Liver (tissue), 8 donors: ENCODE measurements at regions not wholly inside any gene's neighbourhood (a gene's known extent, or its start where the extent isn't known, plus 50 kb on each side); places are given as distances from the start of the nearest gene placed in this dataset.

ENCODE experiments used
- DNase-seq: peaks from one replicate; pipeline ENCODE4 v3.0.0-alpha.2; 2017; ENCODE audit warnings: low spot score
- H3K27ac ChIP-seq, 2 donors: one replicate each; pipeline ENCODE4 v1.7.0; 2013; ENCODE audit warnings: inconsistent platforms in 2 of 2, low read length in 2 of 2, control low read depth in 1 of 2, low read depth in 1 of 2, mild to moderate bottlenecking in 1 of 2
- H3K27me3 ChIP-seq, 4 donors: one replicate each; pipeline versions ENCODE4 v1.6.1 to v1.7.0; 2013; ENCODE audit warnings: low read length in 3 of 4, inconsistent platforms in 1 of 4, mild to moderate bottlenecking in 1 of 4, moderate library complexity in 1 of 4; ENCODE audit not compliant: control insufficient read depth in 4 of 4, insufficient read depth in 4 of 4
- H3K36me3 ChIP-seq, 4 donors: one replicate each; pipeline versions ENCODE4 v1.6.1 to v1.7.0; 2013; ENCODE audit warnings: low read length in 3 of 4, mild to moderate bottlenecking in 3 of 4, low read depth in 1 of 4, moderate library complexity in 1 of 4; ENCODE audit not compliant: control insufficient read depth in 4 of 4, insufficient read depth in 3 of 4
- H3K4me1 ChIP-seq, 4 donors: one replicate each; pipeline versions ENCODE4 v1.6.1 to v1.7.0; 2013; ENCODE audit warnings: low read length in 3 of 4, mild to moderate bottlenecking in 3 of 4, moderate library complexity in 1 of 4; ENCODE audit not compliant: control insufficient read depth in 4 of 4, insufficient read depth in 4 of 4
- H3K4me3 ChIP-seq, 3 donors: one replicate each; pipeline versions ENCODE4 v1.6.1 to v1.7.0; 2013; ENCODE audit warnings: low read length in 3 of 3, control low read depth in 1 of 3, low read depth in 1 of 3, mild to moderate bottlenecking in 1 of 3
- H3K9ac ChIP-seq, 2 donors: one replicate each; pipeline ENCODE4 v1.7.0; 2013; ENCODE audit warnings: low read length in 2 of 2, mild to moderate bottlenecking in 2 of 2, moderate library complexity in 2 of 2, control low read depth in 1 of 2, low read depth in 1 of 2
- H3K9me3 ChIP-seq, 4 donors: one replicate each; pipeline versions ENCODE4 v1.6.1 to v1.7.0; 2013; ENCODE audit warnings: low read length in 3 of 4; ENCODE audit not compliant: control insufficient read depth in 4 of 4
- ATF3 ChIP-seq: IDR thresholded peaks from 2 replicates; pipeline ENCODE4 v1.6.1; 2016; ENCODE audit warnings: antibody characterized with exemption
- CTCF ChIP-seq: fragments of 150-350 bp; IDR thresholded peaks from 2 replicates; pipeline ENCODE4 v1.5.1; 2017; ENCODE audit warnings: improper control_type of control experiment, low read depth, low read length; ENCODE audit not compliant: missing input control
- EGR1 ChIP-seq, 2 donors: IDR thresholded peaks; 2 replicates each; pipeline ENCODE4 v1.6.1; 2016 to 2018; ENCODE audit warnings: antibody characterized with exemption in 2 of 2, low read depth in 2 of 2
- FOXA1 ChIP-seq: IDR thresholded peaks from 2 replicates; pipeline ENCODE4 v1.6.1; 2016; ENCODE audit warnings: antibody characterized with exemption
- GABPA ChIP-seq, 2 donors: IDR thresholded peaks in 1 of 2; conservative IDR thresholded peaks in 1 of 2; 2 replicates each; pipeline ENCODE4 v1.6.1; 2016; ENCODE audit warnings: antibody characterized with exemption in 2 of 2, mild to moderate bottlenecking in 1 of 2, moderate library complexity in 1 of 2
- HNF4A ChIP-seq, 2 donors: conservative IDR thresholded peaks; 2 replicates each; pipeline ENCODE4 v1.6.1; 2016; ENCODE audit warnings: antibody characterized with exemption in 2 of 2, mild to moderate bottlenecking in 2 of 2
- JUND ChIP-seq, 2 donors: IDR thresholded peaks; 2 replicates each; pipeline ENCODE4 v1.6.1; 2016; ENCODE audit warnings: antibody characterized with exemption in 2 of 2
- NR2F2 ChIP-seq: IDR thresholded peaks from 2 replicates; pipeline ENCODE4 v1.6.1; 2016; ENCODE audit warnings: antibody characterized with exemption
- REST ChIP-seq: IDR thresholded peaks from 2 replicates; pipeline ENCODE4 v1.6.1; 2016; ENCODE audit warnings: antibody characterized with exemption, mild to moderate bottlenecking
- RXRA ChIP-seq, 2 donors: IDR thresholded peaks; 2 replicates each; pipeline ENCODE4 v1.6.1; 2017 to 2018; ENCODE audit warnings: antibody characterized with exemption in 2 of 2, mild to moderate bottlenecking in 1 of 2
- SP1 ChIP-seq: IDR thresholded peaks from 2 replicates; pipeline ENCODE4 v1.6.1; 2018; ENCODE audit warnings: antibody characterized with exemption, mild to moderate bottlenecking
- TAF1 ChIP-seq: conservative IDR thresholded peaks from 2 replicates; pipeline ENCODE4 v1.6.1; 2016; ENCODE audit warnings: antibody characterized with exemption, mild to moderate bottlenecking
- YY1 ChIP-seq: IDR thresholded peaks from 2 replicates; pipeline ENCODE4 v1.6.1; 2016; ENCODE audit warnings: antibody characterized with exemption, mild to moderate bottlenecking
- WGBS: extraction: QIAGEN DNeasy Blood & Tissue Kit; methylation state at CpG from one replicate; pipeline ENCODE4 v1.1.7; 2013; 5-methylcytosine and 5-hydroxymethylcytosine counted together
- donor health status: healthy.
- donor health status: healthy.
- donor health status: healthy.
- donor health status: healthy.
- donor health status: healthy.

- Histone ChIP-seq H3K4me1 (no peaks in the 10 kb centered on the region), H3K4me3 (no peak overlapping the region), H3K27ac (no peak overlapping the region), H3K9ac (no peak overlapping the region), H3K36me3 (no peaks in the 10 kb centered on the region), H3K9me3 (no peaks in the 10 kb centered on the region), H3K27me3 (no peaks in the 10 kb centered on the region)
- WGBS = 82% methylated on average over 3 of the region's 3 CpGs
- no peak for DNase-seq
- TF ChIP-seq HNF4A (conservative IDR thresholded peaks at IDR 0.05) = no peak
- no peak for TF ChIP-seq NR2F2
These were observed 93.3 kb downstream of the EDN1 start for GRCh38 chr6:12383448-12383847.

GRCh38 chr6:12384357-12384912 is 94.3 kb downstream of the EDN1 start:
- 41% methylated on average over 2 of the region's 2 CpGs for WGBS
- Histone ChIP-seq H3K27me3 (no peaks in the 10 kb centered on the region), H3K36me3 (no peaks in the 10 kb centered on the region), H3K4me3 (no peak overlapping the region), H3K4me1 (no peaks in the 10 kb centered on the region), H3K9ac (no peak overlapping the region), H3K27ac (no peak overlapping the region), H3K9me3 (no peaks in the 10 kb centered on the region)
- TF ChIP-seq GABPA (IDR thresholded peaks at IDR 0.05 in 1 of 2, conservative IDR thresholded peaks at IDR 0.05 in 1 of 2) = no peak
- TF ChIP-seq YY1 = no peak
- TF ChIP-seq HNF4A (conservative IDR thresholded peaks at IDR 0.05) = no peak
- TF ChIP-seq RXRA (IDR thresholded peaks at IDR 0.05) = no peak
- DNase-seq = no peak

GRCh38 chr6:12385316-12385715 is 95.2 kb downstream of the EDN1 start:
- WGBS = 89% methylated on average over 3 of the region's 3 CpGs
- Histone ChIP-seq H3K9ac (no peak overlapping the region), H3K27ac (no peak overlapping the region), H3K27me3 (no peaks in the 10 kb centered on the region), H3K4me1 (no peaks in the 10 kb centered on the region), H3K4me3 (no peak overlapping the region), H3K9me3 (no peaks in the 10 kb centered on the region), H3K36me3 (no peaks in the 10 kb centered on the region)
- DNase-seq = no peak
- TF ChIP-seq RXRA (IDR thresholded peaks at IDR 0.05) = no peak
- no peak for TF ChIP-seq EGR1 (IDR thresholded peaks at IDR 0.05; ENCODE audit: low read depth in 2 of 2)
- no peak for TF ChIP-seq HNF4A (conservative IDR thresholded peaks at IDR 0.05)
- TF ChIP-seq CTCF = no peak
- no peak for TF ChIP-seq NR2F2
- no peak for TF ChIP-seq ATF3
- TF ChIP-seq SP1 = no peak

GRCh38 chr6:12386816-12387215 is 96.7 kb downstream of the EDN1 start:
- 93% methylated on average over 5 of the region's 5 CpGs for WGBS
- H3K36me3 ChIP-seq = no peaks in the 10 kb centered on the region
- H3K9me3 ChIP-seq = no peaks in the 10 kb centered on the region
- DNase-seq = no peak
- no peak for TF ChIP-seq JUND (IDR thresholded peaks at IDR 0.05)
- TF ChIP-seq REST = no peak
- TF ChIP-seq NR2F2 = no peak
- no peak for TF ChIP-seq TAF1
- no peak for TF ChIP-seq GABPA (IDR thresholded peaks at IDR 0.05 in 1 of 2, conservative IDR thresholded peaks at IDR 0.05 in 1 of 2)
- TF ChIP-seq ATF3 = no peak
- no peak for TF ChIP-seq YY1
- TF ChIP-seq RXRA (IDR thresholded peaks at IDR 0.05) = no peak
- no peak for TF ChIP-seq CTCF
- no peak for TF ChIP-seq FOXA1
- TF ChIP-seq EGR1 (IDR thresholded peaks at IDR 0.05; ENCODE audit: low read depth in 2 of 2) = no peak
- TF ChIP-seq SP1 = no peak
- no peaks in the 10 kb centered on the region for H3K27me3 ChIP-seq
- H3K4me3 ChIP-seq = no peak overlapping the region
- H3K27ac ChIP-seq = no peak overlapping the region
- H3K4me1 ChIP-seq = no peaks in the 10 kb centered on the region
- H3K9ac ChIP-seq = no peak overlapping the region
